Esophagus mucosa (tissue), 1 donor: ENCODE measurements at regions not wholly inside any gene's neighbourhood (a gene's known extent, or its start where the extent isn't known, plus 50 kb on each side); places are given as distances from the start of the nearest gene placed in this dataset.

Experiments used
- ATAC-seq: fragments of 200-7000 bp; cut with Tn5 transposase; one replicate; pipeline ENCODE4 v1.9.1; 2020
- donor health status: DM: yes; HTN: yes; CAD: no.

GRCh38 chr5:57831932-57832331 lies 349.3 kb upstream of the ACTBL2 start:
- ATAC-seq, result no peak

GRCh38 chr5:57831090-57831489 lies 348.5 kb upstream of the ACTBL2 start:
- ATAC-seq, result no peak

- ATAC-seq, result no peak
Measured at GRCh38 chr5:57828221-57828620, 345.6 kb upstream of the ACTBL2 start.

- ATAC-seq, result no peak
Measured at GRCh38 chr5:57825031-57825686, 342.5 kb upstream of the ACTBL2 start.

- ATAC-seq, result no peak
Measured at GRCh38 chr5:57824623-57825022, 342.0 kb upstream of the ACTBL2 start.

- ATAC-seq, result peak; percentile 71
Measured at GRCh38 chr5:57824047-57824446, 341.4 kb upstream of the ACTBL2 start.

GRCh38 chr5:57822651-57823050 lies 340.0 kb upstream of the ACTBL2 start:
- ATAC-seq, result no peak

GRCh38 chr5:57818397-57818796 lies 335.8 kb upstream of the ACTBL2 start:
- ATAC-seq, result no peak

- no peak for ATAC-seq
Measured at GRCh38 chr5:57817924-57818323, 335.3 kb upstream of the ACTBL2 start.

- peak; percentile 91 for ATAC-seq
Measured at GRCh38 chr5:57817001-57817453, 334.4 kb upstream of the ACTBL2 start.

GRCh38 chr5:57816108-57816507 lies 333.5 kb upstream of the ACTBL2 start:
- peak; percentile 83 for ATAC-seq

- ATAC-seq, result no peak
Measured at GRCh38 chr5:57805732-57806131, 323.1 kb upstream of the ACTBL2 start.

GRCh38 chr5:57805170-57805569 lies 322.6 kb upstream of the ACTBL2 start:
- no peak for ATAC-seq

GRCh38 chr5:57804505-57804904 lies 321.9 kb upstream of the ACTBL2 start:
- no peak for ATAC-seq

GRCh38 chr5:57804007-57804444 lies 321.4 kb upstream of the ACTBL2 start:
- no peak for ATAC-seq

GRCh38 chr5:57802131-57802530 lies 319.5 kb upstream of the ACTBL2 start:
- no peak for ATAC-seq

GRCh38 chr5:57795203-57795602 lies 312.6 kb upstream of the ACTBL2 start:
- no peak for ATAC-seq

GRCh38 chr5:57791875-57792274 lies 309.3 kb upstream of the ACTBL2 start:
- no peak for ATAC-seq

- ATAC-seq, result no peak
Measured at GRCh38 chr5:57785946-57786345, 303.3 kb upstream of the ACTBL2 start.

GRCh38 chr5:57784121-57784520 lies 301.5 kb upstream of the ACTBL2 start:
- ATAC-seq, result peak; percentile 43

- no peak for ATAC-seq
Measured at GRCh38 chr5:57783693-57784092, 301.1 kb upstream of the ACTBL2 start.

- ATAC-seq, result no peak
Measured at GRCh38 chr5:57780961-57781325, 298.3 kb upstream of the ACTBL2 start.

- no peak for ATAC-seq
Measured at GRCh38 chr5:57780306-57780960, 297.8 kb upstream of the ACTBL2 start.
